ENCODE measurements at regions not wholly inside any gene's neighbourhood (a gene's known extent, or its start where the extent isn't known, plus 50 kb on each side); places are given as distances from the start of the nearest gene placed in this dataset.
"Not testable (repeated sequence)": the region's sequence is repeated elsewhere in the genome, so short reads cannot be mapped to it uniquely, and the experiment has no call there.

- no peak for DNase-seq (ENCODE audit: low read depth)
- no peak for TF ChIP-seq CTCF (conservative IDR thresholded peaks at IDR 0.05; ENCODE audit: low read length)
- H3K4me3 ChIP-seq (ENCODE audit: low read length), result no peak overlapping the region
These were observed 156.5 kb upstream of the MED14 start for GRCh38 chrX:40891798-40892197.

GRCh38 chrX:40893251-40893910 is 158.0 kb upstream of the MED14 start:
- no peak overlapping the region for H3K4me3 ChIP-seq (ENCODE audit: low read length)
- TF ChIP-seq CTCF (conservative IDR thresholded peaks at IDR 0.05; ENCODE audit: low read length), result no peak
- no peak for DNase-seq (ENCODE audit: low read depth)

GRCh38 chrX:40895246-40895645 is 159.9 kb upstream of the MED14 start:
- no peak for TF ChIP-seq CTCF (conservative IDR thresholded peaks at IDR 0.05; ENCODE audit: low read length)
- no peak overlapping the region for H3K4me3 ChIP-seq (ENCODE audit: low read length)
- DNase-seq (ENCODE audit: low read depth), result no peak

GRCh38 chrX:40897718-40898270 is 162.5 kb upstream of the MED14 start:
- H3K4me3 ChIP-seq (ENCODE audit: low read length), result no peak overlapping the region
- no peak for DNase-seq (ENCODE audit: low read depth)
- no peak for TF ChIP-seq CTCF (conservative IDR thresholded peaks at IDR 0.05; ENCODE audit: low read length)

- H3K4me3 ChIP-seq (ENCODE audit: low read length); DNase-seq (ENCODE audit: low read depth): not testable (repeated sequence)
These were observed 169.4 kb upstream of the MED14 start for GRCh38 chrX:40904739-40905138.

GRCh38 chrX:40908026-40908425 is 172.7 kb upstream of the MED14 start:
- no peak for TF ChIP-seq CTCF (conservative IDR thresholded peaks at IDR 0.05; ENCODE audit: low read length)
- no peak overlapping the region for H3K4me3 ChIP-seq (ENCODE audit: low read length)
- peak; percentile 34 for DNase-seq (ENCODE audit: low read depth)

GRCh38 chrX:40908857-40909475 is 173.6 kb upstream of the MED14 start:
- peak; percentile 70 for DNase-seq (ENCODE audit: low read depth)
- no peak for TF ChIP-seq CTCF (conservative IDR thresholded peaks at IDR 0.05; ENCODE audit: low read length)
- no peak overlapping the region for H3K4me3 ChIP-seq (ENCODE audit: low read length)
